Activated naive CD4-positive, alpha-beta T cell treated with anti-CD3 and anti-CD28 coated beads, Interleukin-2, amount 50 U/mL, for 72 hours (primary cell): ENCODE measurements at regions not wholly inside any gene's neighbourhood (a gene's known extent, or its start where the extent isn't known, plus 50 kb on each side); places are given as distances from the start of the nearest gene placed in this dataset.

Experiments
- ATAC-seq, 2 donors: fragments of 150-1000 bp; cut with Tn5 transposase; 2 replicates each; pipeline ENCODE4 v1.10.0; 2021; ENCODE audit warnings: mild to moderate bottlenecking in 2 of 2, moderate library complexity in 2 of 2
- DNase-seq, 2 donors: peaks; one replicate each; pipeline ENCODE4 v3.0.0; 2021 to 2022; ENCODE audit warnings: low spot score in 2 of 2
- H3K27ac Mint-ChIP-seq, 2 donors: one replicate each; pipeline ENCODE4 v1.8.0; 2022; ENCODE audit warnings: mild to moderate bottlenecking in 2 of 2, mixed read lengths in 2 of 2
- H3K36me3 Mint-ChIP-seq, 2 donors: one replicate each; pipeline ENCODE4 v1.8.0; 2022; ENCODE audit warnings: mixed read lengths in 2 of 2
- H3K9me3 Mint-ChIP-seq, 2 donors: one replicate each; pipeline ENCODE4 v1.8.0; 2022; ENCODE audit warnings: mixed read lengths in 2 of 2

DNA sequence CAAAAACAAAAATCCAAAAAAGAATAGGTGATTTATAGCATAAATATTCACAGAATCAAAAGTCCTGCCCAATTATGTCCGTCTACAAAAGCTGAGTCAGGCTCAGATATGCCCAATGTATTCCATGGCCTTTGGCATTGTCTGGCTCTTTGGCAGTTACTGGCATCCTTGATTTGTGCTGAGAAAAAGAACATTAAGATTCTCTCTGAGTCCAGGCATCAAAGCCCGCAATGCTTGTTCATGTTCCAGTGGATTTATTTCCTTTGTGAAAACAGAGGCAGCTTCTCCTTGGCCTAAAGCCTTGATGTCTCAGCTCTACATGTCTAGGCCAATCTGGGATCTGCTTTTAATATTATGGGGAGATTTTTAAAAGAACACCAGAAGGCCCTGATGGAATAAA is 76.1 kb upstream of the SLC4A11 start:
- ATAC-seq (no peak), DNase-seq (no peak)
- no peaks in the 10 kb centered on the region for H3K36me3 Mint-ChIP-seq
- H3K9me3 Mint-ChIP-seq = no peaks in the 10 kb centered on the region
- no peak overlapping the region for H3K27ac Mint-ChIP-seq

DNA sequence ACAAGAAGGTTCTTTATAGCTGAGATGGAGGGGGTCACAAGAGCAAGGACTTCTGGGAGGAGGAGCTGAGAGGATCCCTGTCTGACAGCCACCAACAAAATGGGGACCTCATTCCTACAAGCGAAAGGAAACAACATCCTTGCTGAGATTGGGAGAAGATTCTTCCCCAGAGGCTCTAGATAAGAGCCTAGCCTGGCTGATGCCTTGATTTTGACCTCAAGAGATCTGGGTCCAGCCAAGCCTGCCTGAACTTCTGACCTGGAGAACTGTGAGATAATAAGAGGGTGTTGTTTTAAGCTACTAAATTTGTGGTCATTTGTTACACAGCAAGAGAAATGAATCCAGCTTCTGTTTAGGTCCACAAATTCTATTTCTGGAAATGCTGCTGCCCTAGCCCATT is 75.4 kb upstream of the SLC4A11 start:
- ATAC-seq (no peak), DNase-seq (no peak)
- Mint-ChIP-seq H3K27ac (no peak overlapping the region), H3K9me3 (no peaks in the 10 kb centered on the region), H3K36me3 (no peaks in the 10 kb centered on the region)

DNA sequence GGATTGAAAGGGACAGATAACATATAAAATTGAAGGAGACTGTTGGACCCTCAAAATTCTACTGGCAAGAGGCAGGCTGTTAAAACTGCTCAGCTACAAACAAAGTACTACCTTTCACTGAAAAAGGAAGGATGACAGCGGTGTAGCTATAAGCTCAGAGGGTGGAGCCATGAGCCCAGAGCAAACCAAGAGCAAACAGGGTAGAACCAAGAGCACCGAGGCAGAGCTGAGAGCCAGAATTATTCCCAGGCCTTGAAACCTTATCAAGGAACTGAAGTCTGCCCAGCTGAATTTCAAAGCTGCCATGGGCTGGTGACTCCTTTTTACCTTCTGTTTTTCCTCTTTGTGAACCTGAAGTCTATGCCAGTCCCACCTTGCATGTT is 74.7 kb upstream of the SLC4A11 start:
- H3K9me3 Mint-ChIP-seq = no peaks in the 10 kb centered on the region
- H3K36me3 Mint-ChIP-seq = no peaks in the 10 kb centered on the region
- no peak overlapping the region for H3K27ac Mint-ChIP-seq
- no peak for ATAC-seq
- DNase-seq = no peak

DNA sequence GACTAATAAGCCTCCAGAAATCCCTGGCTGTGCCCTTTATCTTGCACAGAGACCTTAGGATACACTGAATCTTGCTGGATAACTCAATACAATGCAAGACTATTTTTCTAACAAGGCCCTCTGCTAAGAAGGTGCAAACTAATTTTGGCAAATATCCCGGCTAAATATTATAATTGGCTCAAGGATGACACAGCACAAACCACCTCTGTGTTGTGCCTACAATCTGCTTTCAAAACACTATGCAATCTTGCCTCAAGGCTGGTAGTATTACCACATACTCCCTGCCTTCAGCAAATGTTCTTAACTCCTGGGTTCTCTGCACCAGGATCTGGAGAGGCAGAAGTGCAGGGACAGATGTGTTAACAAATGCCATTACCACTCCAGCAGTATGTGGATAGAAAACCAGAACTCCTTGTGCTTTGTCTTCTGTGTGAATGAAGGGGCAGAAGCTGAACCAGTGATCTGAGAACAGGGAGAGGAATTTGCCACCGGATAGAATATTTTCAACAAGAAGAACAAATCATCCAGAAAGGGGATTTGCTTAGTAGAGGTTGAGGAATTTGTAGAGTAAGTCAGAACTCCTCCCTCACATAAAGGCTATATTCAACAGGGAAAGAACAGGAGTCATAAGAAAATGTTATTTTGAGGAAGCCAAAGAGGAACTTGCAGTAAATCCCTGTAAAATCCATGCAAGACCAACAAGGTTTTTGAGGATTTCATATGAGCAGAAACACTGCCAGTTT is 74.1 kb upstream of the SLC4A11 start:
- ATAC-seq (no peak), DNase-seq (no peak)
- H3K36me3 Mint-ChIP-seq = no peaks in the 10 kb centered on the region
- no peak overlapping the region for H3K27ac Mint-ChIP-seq
- H3K9me3 Mint-ChIP-seq = no peaks in the 10 kb centered on the region

DNA sequence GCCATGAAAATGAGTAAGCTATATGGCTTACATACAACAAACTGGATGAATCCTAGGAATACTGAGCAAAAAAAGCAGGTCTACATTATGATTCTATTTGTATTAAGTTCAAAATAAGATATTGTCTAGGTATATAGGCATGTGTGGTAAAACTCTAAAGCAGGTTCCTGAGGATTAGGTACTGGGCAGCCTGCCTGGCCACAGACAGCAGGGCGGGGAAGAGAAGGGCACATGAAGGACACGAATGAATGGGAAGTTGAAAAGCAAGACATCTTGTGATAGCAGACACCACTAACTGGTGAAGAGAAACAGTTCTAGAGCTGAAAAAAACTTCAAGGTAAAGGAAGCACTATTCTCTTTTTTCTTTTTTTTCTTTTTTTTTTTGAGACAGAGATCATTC is 72.6 kb upstream of the SLC4A11 start:
- DNase-seq (no peak), ATAC-seq (no peak)
- H3K27ac Mint-ChIP-seq = no peak overlapping the region
- H3K9me3 Mint-ChIP-seq = no peaks in the 10 kb centered on the region
- no peaks in the 10 kb centered on the region for H3K36me3 Mint-ChIP-seq

DNA sequence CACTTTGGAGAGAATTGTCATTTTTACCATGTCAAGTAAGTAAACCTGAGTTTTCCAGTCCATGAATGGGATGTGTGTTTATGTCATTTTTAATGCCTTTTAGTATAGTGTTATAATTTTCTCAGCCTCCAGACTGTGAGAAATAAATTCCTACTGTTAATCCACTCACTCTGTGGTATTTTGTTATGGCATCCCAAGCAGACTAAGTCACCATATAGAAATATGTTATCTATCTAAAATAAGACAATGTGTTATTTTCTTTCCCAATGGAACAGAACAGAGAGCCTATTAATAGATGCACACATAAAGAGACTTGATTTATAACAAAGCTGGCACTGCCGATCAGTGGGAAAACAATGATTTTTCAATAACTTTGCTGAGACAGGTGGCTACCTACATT is 70.2 kb upstream of the SLC4A11 start:
- no peaks in the 10 kb centered on the region for H3K36me3 Mint-ChIP-seq
- no peaks in the 10 kb centered on the region for H3K9me3 Mint-ChIP-seq
- no peak overlapping the region for H3K27ac Mint-ChIP-seq
- DNase-seq (no peak), ATAC-seq (no peak)

DNA sequence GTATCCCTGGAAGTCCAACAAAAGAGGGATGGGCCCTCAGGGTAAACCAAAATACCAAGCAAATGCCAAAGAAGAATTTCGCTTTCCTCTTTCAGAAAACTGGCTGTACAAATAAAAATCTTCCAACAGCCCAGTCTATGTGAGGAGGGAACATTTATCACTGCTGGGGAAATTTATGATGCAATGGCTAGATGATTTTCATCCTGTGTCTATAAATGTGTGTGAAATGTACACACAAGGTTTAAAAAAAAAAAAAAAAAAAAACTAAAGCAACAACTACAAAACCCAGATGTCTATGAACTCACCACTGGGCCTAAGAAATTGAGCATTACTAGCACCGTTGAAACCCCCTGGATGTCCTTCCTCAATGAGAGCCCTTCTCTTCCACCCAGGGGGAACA is 68.7 kb upstream of the SLC4A11 start:
- Mint-ChIP-seq H3K36me3 (no peaks in the 10 kb centered on the region), H3K27ac (peak overlapping the region in 1 of 2 donors; percentile 65), H3K9me3 (no peaks in the 10 kb centered on the region)
- DNase-seq (no peak), ATAC-seq (no peak)

DNA sequence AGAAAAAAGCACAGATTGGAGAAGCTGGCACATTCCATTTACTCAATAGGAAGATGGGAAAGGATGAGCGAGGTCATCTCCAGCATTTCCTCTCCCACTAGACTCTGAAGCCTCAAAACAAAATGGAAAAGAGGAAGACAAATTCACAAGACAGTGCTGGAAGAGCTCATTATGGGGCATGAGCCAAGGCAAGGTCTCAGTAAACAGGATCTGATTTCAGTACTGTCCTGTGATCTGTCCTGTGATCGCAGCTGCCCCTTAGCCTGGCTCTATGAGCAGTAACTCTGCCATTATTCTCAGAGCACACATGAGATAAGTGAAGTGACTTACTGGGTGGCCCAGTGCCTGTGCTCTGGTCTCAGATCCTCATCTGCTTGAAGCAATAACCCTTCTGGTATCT is 68.1 kb upstream of the SLC4A11 start:
- DNase-seq (no peak), ATAC-seq (no peak)
- Mint-ChIP-seq H3K36me3 (no peaks in the 10 kb centered on the region), H3K27ac (no peak overlapping the region), H3K9me3 (no peaks in the 10 kb centered on the region)

DNA sequence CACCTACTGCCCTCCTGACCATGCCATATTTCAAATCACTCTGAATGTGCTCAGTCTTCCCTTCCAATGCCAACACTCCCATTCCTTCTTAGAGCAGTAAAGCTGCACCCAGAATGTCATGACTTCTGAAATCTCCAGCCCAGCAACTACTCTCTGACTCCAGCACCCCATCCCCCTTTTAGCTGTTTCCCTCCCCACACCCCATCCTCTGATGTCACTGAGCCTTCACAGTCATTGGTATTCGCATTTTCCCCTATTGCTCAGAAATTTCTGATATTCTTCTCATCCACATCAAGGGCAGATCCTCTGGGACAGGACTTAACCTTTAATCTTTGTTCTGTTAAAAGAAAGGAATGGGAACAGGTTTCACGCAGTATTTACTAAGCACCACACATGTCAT is 67.1 kb upstream of the SLC4A11 start:
- DNase-seq (no peak), ATAC-seq (no peak)
- no peak overlapping the region for H3K27ac Mint-ChIP-seq
- no peaks in the 10 kb centered on the region for H3K36me3 Mint-ChIP-seq
- H3K9me3 Mint-ChIP-seq = no peaks in the 10 kb centered on the region

DNA sequence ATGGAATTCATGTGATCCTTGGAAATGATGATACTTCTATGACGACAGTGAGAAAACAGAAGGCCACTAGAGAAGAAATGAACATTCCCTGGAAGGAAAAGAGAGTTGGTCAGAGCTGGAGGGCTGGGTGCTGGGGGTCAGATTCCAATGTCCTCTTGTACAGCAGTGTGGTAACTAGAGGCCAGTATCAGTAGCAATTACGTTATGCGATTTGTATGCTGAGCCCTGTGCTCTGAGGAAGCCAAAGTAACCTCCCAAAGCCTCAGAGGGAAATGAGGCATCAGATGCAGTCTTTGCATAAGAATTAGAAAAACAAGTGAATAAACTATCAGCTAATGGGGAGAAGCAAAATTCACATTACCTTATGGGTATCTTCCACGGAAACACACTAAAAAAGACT is 65.5 kb upstream of the SLC4A11 start:
- no peak for ATAC-seq
- no peak overlapping the region for H3K27ac Mint-ChIP-seq
- no peak for DNase-seq
- no peaks in the 10 kb centered on the region for H3K36me3 Mint-ChIP-seq
- H3K9me3 Mint-ChIP-seq = no peaks in the 10 kb centered on the region

DNA sequence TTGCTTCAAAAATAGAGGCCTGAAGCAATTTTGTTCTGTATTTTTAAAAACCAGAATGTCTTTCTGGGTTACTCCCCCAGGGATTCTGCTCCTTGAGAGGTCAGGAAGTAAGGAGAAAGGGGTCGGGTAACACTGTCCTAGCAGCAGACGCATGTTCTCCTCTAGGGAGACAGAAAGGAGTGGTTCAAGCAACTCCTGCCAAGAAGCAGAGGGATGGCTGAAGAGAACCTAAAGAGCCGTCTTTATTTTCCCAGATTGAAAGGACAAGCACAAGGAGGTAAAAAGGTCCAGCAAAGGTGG is 58.0 kb upstream of the SLC4A11 start:
- H3K36me3 Mint-ChIP-seq = no peaks in the 10 kb centered on the region
- no peaks in the 10 kb centered on the region for H3K9me3 Mint-ChIP-seq
- no peak overlapping the region for H3K27ac Mint-ChIP-seq

DNA sequence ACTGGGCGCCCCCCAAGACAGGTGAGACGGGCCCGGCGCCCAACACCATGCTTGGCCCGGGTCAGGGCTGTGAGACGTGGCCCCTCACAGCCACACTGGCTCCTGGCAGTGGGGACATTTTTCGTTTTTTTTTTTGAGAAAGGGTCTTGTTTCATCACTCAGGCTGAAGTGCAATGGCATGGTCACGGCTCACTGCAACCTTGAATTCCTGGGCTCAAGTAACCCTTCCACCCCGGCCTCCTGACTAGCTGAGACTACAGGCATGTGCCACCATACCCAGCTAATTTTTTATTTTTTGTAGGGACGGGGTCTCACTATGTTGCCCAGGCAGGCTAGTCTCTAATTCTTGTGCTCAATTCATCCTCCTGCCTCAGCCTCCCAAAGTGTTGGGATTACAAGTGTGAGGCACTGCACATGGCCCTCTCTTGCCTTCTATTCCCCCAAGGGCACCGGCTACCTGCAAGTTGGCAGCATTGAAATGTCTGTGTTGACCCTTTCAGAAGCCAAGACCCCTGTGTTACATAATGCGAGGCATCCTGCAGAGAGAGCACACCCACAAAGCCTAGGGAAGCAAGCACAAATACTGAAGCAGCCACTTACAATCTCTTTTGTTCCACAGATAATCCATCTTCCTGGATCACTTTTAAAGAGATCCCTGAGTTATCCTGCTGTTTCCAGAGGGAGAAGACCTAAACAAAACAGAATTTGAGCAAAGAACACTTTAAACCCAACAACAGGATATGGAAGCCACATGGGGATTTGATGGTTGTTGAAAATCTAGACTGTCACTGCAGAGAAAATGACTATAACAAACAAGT is 57.5 kb upstream of the SLC4A11 start:
- ATAC-seq = no peak
- Mint-ChIP-seq H3K36me3 (no peaks in the 10 kb centered on the region), H3K9me3 (no peaks in the 10 kb centered on the region), H3K27ac (no peak overlapping the region)
- DNase-seq = no peak

More for the DNA sequence above, 58.0 kb upstream of the SLC4A11 start:
- ATAC-seq (no peak), DNase-seq (no peak)
